Trophoblast cell (in vitro differentiated cells and primary cell): ENCODE measurements at regions not wholly inside any gene's neighbourhood (a gene's known extent, or its start where the extent isn't known, plus 50 kb on each side); places are given as distances from the start of the nearest gene placed in this dataset.
"Not testable (repeated sequence)": the region's sequence is repeated elsewhere in the genome, so short reads cannot be mapped to it uniquely, and the experiment has no call there.

Experiments
- DNase-seq, 2 donors: peaks; one replicate each; pipeline ENCODE4 v3.0.0-alpha.2; 2016
- H2AFZ ChIP-seq: 2 replicates; pipeline ENCODE4 v1.6.1; 2013; ENCODE audit warnings: low read length, moderate library complexity, mild to moderate bottlenecking; ENCODE audit not compliant: insufficient read depth, poor library complexity
- H2AK5ac ChIP-seq: 2 replicates; pipeline ENCODE4 v1.6.1; 2013; ENCODE audit warnings: mild to moderate bottlenecking, low read length
- H2BK120ac ChIP-seq: 2 replicates; pipeline ENCODE4 v1.6.1; 2013; ENCODE audit warnings: low read length, mild to moderate bottlenecking, moderate library complexity; ENCODE audit not compliant: insufficient read depth, poor library complexity
- H2BK12ac ChIP-seq: 2 replicates; pipeline ENCODE4 v1.6.1; 2013; ENCODE audit warnings: mild to moderate bottlenecking, low read length, moderate library complexity
- H2BK5ac ChIP-seq: 2 replicates; pipeline ENCODE4 v1.6.1; 2013; ENCODE audit warnings: low read length, low read depth, moderate library complexity, mild to moderate bottlenecking; ENCODE audit not compliant: poor library complexity
- H3K14ac ChIP-seq: 2 replicates; pipeline ENCODE4 v1.6.1; 2013; ENCODE audit warnings: mild to moderate bottlenecking, low read length
- H3K18ac ChIP-seq: 2 replicates; pipeline ENCODE4 v1.6.1; 2013; ENCODE audit warnings: mild to moderate bottlenecking, low read length
- H3K23ac ChIP-seq: 2 replicates; pipeline ENCODE4 v1.6.1; 2013; ENCODE audit warnings: low read length
- H3K27ac ChIP-seq: 2 replicates; pipeline ENCODE4 v1.5.1; 2013; ENCODE audit warnings: low read depth, mild to moderate bottlenecking, inconsistent platforms, low read length, moderate library complexity
- H3K27me3 ChIP-seq: 2 replicates; pipeline ENCODE4 v1.6.1; 2013; ENCODE audit warnings: inconsistent platforms, mild to moderate bottlenecking, low read length, moderate library complexity; ENCODE audit not compliant: insufficient read depth
- H3K36me3 ChIP-seq, 2 experiments: 1 replicate in 1 of 2; 2 replicates in 1 of 2; pipeline ENCODE4 v1.6.1; 2013; ENCODE audit warnings: low read length in 2 of 2, mild to moderate bottlenecking in 2 of 2, moderate library complexity in 1 of 2; ENCODE audit not compliant: insufficient read depth in 2 of 2, control insufficient read depth in 1 of 2
- H3K4ac ChIP-seq: 2 replicates; pipeline ENCODE4 v1.6.1; 2013; ENCODE audit warnings: low read depth, mild to moderate bottlenecking, low read length, moderate library complexity
- H3K4me1 ChIP-seq, 2 experiments: 1 replicate in 1 of 2; 2 replicates in 1 of 2; pipeline ENCODE4 v1.6.1; 2013; ENCODE audit warnings: low read length in 2 of 2, mild to moderate bottlenecking in 2 of 2, moderate library complexity in 1 of 2; ENCODE audit not compliant: insufficient read depth in 2 of 2, control insufficient read depth in 1 of 2
- H3K4me2 ChIP-seq: 2 replicates; pipeline ENCODE4 v1.6.1; 2013; ENCODE audit warnings: inconsistent platforms, mild to moderate bottlenecking, low read length, moderate library complexity
- H3K4me3 ChIP-seq: 2 replicates; pipeline ENCODE4 v1.5.1; 2013; ENCODE audit warnings: mild to moderate bottlenecking, low read depth, low read length, inconsistent platforms
- H3K79me1 ChIP-seq: one replicate; pipeline ENCODE4 v1.6.1; 2013; ENCODE audit warnings: low read length
- H3K79me2 ChIP-seq: 2 replicates; pipeline ENCODE4 v1.6.1; 2013; ENCODE audit warnings: low read length, mild to moderate bottlenecking; ENCODE audit not compliant: control insufficient read depth, insufficient read depth, poor library complexity
- H3K9ac ChIP-seq: 2 replicates; pipeline ENCODE4 v1.6.1; 2013; ENCODE audit warnings: mild to moderate bottlenecking, low read length
- H3K9me3 ChIP-seq: 2 replicates; pipeline ENCODE4 v1.6.1; 2013; ENCODE audit warnings: low read depth, mild to moderate bottlenecking, control low read depth, inconsistent platforms, low read length; ENCODE audit not compliant: insufficient read depth
- H4K12ac ChIP-seq: 2 replicates; pipeline ENCODE4 v1.6.1; 2013; ENCODE audit warnings: low read depth, mild to moderate bottlenecking, low read length, moderate library complexity
- H4K8ac ChIP-seq: 2 replicates; pipeline ENCODE4 v1.6.1; 2013; ENCODE audit warnings: low read depth, mild to moderate bottlenecking, low read length, moderate library complexity
- H4K91ac ChIP-seq: one replicate; pipeline ENCODE4 v1.6.1; 2013; ENCODE audit warnings: low read depth, mild to moderate bottlenecking, low read length, moderate library complexity
- WGBS: extraction: QIAGEN DNeasy Blood & Tissue Kit; methylation state at CpG from one replicate; pipeline ENCODE4 v1.1.7; 2013; ENCODE audit warnings: missing lambda C conversion rate; ENCODE audit not compliant: insufficient read length, insufficient coverage; ENCODE audit errors: extremely low coverage; 5-methylcytosine and 5-hydroxymethylcytosine counted together

GRCh38 chr7:149978537-149978936 is 104.8 kb downstream of the ATP6V0E2 start:
- not testable (repeated sequence) for H2BK12ac ChIP-seq, H4K91ac ChIP-seq, H2BK5ac ChIP-seq, H4K8ac ChIP-seq, DNase-seq, H3K9me3 ChIP-seq, H3K4me2 ChIP-seq, H3K23ac ChIP-seq, H4K12ac ChIP-seq, H2AFZ ChIP-seq, H3K18ac ChIP-seq, H2AK5ac ChIP-seq, H3K27ac ChIP-seq, H3K9ac ChIP-seq, H3K79me2 ChIP-seq, H3K27me3 ChIP-seq, H3K4ac ChIP-seq, H2BK120ac ChIP-seq, H3K14ac ChIP-seq, H3K4me3 ChIP-seq, H3K79me1 ChIP-seq, H3K36me3 ChIP-seq, H3K4me1 ChIP-seq
- no CpG with 5 or more reads among the region's 3 CpGs for WGBS

- H3K79me2 ChIP-seq, H2AFZ ChIP-seq, H3K27me3 ChIP-seq, H4K91ac ChIP-seq, H4K12ac ChIP-seq, DNase-seq, H2BK120ac ChIP-seq, H2AK5ac ChIP-seq, H3K79me1 ChIP-seq, H2BK12ac ChIP-seq, H3K18ac ChIP-seq, H3K4me1 ChIP-seq, H3K4me3 ChIP-seq, H3K27ac ChIP-seq, H3K23ac ChIP-seq, H2BK5ac ChIP-seq, H3K4me2 ChIP-seq, H3K14ac ChIP-seq, H4K8ac ChIP-seq, H3K4ac ChIP-seq, H3K9me3 ChIP-seq, H3K36me3 ChIP-seq, H3K9ac ChIP-seq: not testable (repeated sequence)
- WGBS, result no CpG with 5 or more reads among the region's 10 CpGs
These were observed 105.2 kb downstream of the ATP6V0E2 start for GRCh38 chr7:149978944-149979343.

GRCh38 chr7:149982537-149983112 is 108.9 kb downstream of the ATP6V0E2 start:
- H2AK5ac ChIP-seq, H3K4me1 ChIP-seq, DNase-seq, H3K27me3 ChIP-seq, H3K79me1 ChIP-seq, H4K8ac ChIP-seq, H3K9me3 ChIP-seq, H3K4me3 ChIP-seq, H4K12ac ChIP-seq, H3K18ac ChIP-seq, H3K9ac ChIP-seq, H3K23ac ChIP-seq, H3K36me3 ChIP-seq, H3K4ac ChIP-seq, H3K27ac ChIP-seq, H2BK120ac ChIP-seq, H2AFZ ChIP-seq, H2BK5ac ChIP-seq, H4K91ac ChIP-seq, H3K14ac ChIP-seq, H2BK12ac ChIP-seq, H3K79me2 ChIP-seq, H3K4me2 ChIP-seq: not testable (repeated sequence)
- no CpG with 5 or more reads among the region's 4 CpGs for WGBS

- not testable (repeated sequence) for H2BK5ac ChIP-seq, H2BK12ac ChIP-seq, H3K4ac ChIP-seq, H3K9me3 ChIP-seq, H3K79me2 ChIP-seq, H3K23ac ChIP-seq, H3K27ac ChIP-seq, DNase-seq, H2AK5ac ChIP-seq, H3K27me3 ChIP-seq, H4K8ac ChIP-seq, H3K14ac ChIP-seq, H3K9ac ChIP-seq, H3K4me1 ChIP-seq, H3K18ac ChIP-seq, H4K12ac ChIP-seq, H3K4me3 ChIP-seq, H3K4me2 ChIP-seq, H3K36me3 ChIP-seq, H2AFZ ChIP-seq, H4K91ac ChIP-seq, H3K79me1 ChIP-seq, H2BK120ac ChIP-seq
- WGBS, result no CpG with 5 or more reads among the region's 3 CpGs
These were observed 113.1 kb downstream of the ATP6V0E2 start for GRCh38 chr7:149986866-149987265.
